ENCODE measurements at regions not wholly inside any gene's neighbourhood (a gene's known extent, or its start where the extent isn't known, plus 50 kb on each side); places are given as distances from the start of the nearest gene placed in this dataset.

DNA sequence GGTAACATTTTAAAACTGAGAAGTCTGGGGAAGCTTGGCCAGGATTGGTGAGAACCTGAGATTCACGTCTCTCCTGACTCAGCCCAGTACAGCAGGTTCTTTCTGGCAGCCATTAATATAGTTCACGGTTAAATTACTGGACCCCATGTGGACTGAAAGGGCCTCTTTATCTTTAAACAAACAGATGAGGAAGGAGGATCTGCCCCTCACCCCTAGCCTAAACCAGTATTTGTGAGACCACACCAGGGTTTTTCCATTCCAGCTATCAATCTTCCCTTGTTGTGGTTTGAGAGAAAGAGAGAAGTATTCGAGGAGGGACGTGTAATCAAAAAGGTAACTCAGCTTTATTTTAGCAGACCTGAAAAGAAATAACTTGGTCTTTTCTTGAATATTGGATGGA is 137.1 kb downstream of the PROX1 start:
- H3K27ac ChIP-seq = no peak overlapping the region
- no peaks in the 10 kb centered on the region for H3K36me3 ChIP-seq
- intact Hi-C loops (cut with DNase I) = no loop called here
- TF ChIP-seq, protein P1, sequence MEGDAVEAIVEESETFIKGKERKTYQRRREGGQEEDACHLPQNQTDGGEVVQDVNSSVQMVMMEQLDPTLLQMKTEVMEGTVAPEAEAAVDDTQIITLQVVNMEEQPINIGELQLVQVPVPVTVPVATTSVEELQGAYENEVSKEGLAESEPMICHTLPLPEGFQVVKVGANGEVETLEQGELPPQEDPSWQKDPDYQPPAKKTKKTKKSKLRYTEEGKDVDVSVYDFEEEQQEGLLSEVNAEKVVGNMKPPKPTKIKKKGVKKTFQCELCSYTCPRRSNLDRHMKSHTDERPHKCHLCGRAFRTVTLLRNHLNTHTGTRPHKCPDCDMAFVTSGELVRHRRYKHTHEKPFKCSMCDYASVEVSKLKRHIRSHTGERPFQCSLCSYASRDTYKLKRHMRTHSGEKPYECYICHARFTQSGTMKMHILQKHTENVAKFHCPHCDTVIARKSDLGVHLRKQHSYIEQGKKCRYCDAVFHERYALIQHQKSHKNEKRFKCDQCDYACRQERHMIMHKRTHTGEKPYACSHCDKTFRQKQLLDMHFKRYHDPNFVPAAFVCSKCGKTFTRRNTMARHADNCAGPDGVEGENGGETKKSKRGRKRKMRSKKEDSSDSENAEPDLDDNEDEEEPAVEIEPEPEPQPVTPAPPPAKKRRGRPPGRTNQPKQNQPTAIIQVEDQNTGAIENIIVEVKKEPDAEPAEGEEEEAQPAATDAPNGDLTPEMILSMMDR (IDR thresholded peaks at IDR 0.05) = no peak
- no peak overlapping the region for H3K4me3 ChIP-seq
- H3K27me3 ChIP-seq = peaks cover 0 to 5% (median 0%) of the 10 kb centered on the region in 4 donors
- H3K4me1 ChIP-seq = peaks cover 0 to 4% (median 0%) of the 10 kb centered on the region in 3 donors
- DNase-seq = no peak
- H3K9me3 ChIP-seq = no peaks in the 10 kb centered on the region
- WGBS, 2 donors = 38 to 51% methylated on average over 4 of the region's 4 CpGs

DNA sequence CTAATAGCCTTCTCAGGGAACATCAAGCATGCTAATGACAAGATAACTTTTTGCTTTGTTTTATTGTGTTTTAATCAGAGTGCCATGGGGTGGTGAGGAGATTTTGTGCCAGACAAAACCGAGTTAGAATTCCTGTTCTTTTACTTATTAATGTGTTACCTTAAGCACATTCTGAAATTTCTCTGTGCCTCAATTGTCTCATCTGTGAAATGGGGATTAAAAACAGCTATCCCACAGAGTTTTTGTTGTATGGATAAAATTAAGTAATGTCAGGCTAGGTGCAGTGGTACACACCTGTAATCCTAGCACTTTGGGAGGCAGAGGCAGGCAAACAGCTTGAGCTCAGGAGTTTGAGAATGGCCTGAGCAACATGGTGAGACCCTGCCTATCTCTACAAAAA is 138.0 kb downstream of the PROX1 start:
- Histone ChIP-seq H3K27me3 (peaks cover 0 to 5% (median 0%) of the 10 kb centered on the region in 4 donors), H3K27ac (no peak overlapping the region), H3K9me3 (no peaks in the 10 kb centered on the region), H3K4me1 (peaks cover 0 to 4% (median 0%) of the 10 kb centered on the region in 3 donors), H3K36me3 (no peaks in the 10 kb centered on the region), H3K4me3 (no peak overlapping the region)
- 55 to 69% methylated on average over 1 of the region's 1 CpG for WGBS, 2 donors
- TF ChIP-seq, protein P1 (IDR thresholded peaks at IDR 0.05) = no peak
- TF ChIP-seq POLR2A (IDR thresholded peaks at IDR 0.05) = no peak
- intact Hi-C loops (cut with DNase I) = no loop called here
- no peak for DNase-seq

DNA sequence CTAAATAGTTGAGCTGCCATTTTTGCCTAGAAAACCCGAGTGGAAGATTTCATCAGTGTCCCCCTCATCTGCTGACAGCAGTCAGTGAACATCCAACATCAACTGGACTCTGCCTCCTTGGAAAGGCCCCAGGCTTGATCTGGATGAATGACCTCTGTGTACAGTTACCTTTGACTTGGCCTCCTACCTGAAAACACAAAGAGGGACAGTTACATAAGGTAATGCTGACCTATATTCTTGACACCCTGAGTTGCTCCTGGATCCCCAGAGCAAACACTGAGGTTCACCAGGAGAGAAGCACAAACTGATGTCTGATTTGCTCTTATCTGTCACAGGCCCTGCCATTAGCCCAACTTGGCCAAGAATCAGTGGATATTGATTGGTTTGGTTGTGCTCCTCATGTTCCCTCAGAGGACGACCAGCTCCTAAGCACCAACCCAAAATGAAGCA is 138.9 kb downstream of the PROX1 start:
- 72 to 78% methylated on average over 2 of the region's 2 CpGs for WGBS, 2 donors
- Histone ChIP-seq H3K9me3 (no peaks in the 10 kb centered on the region), H3K36me3 (no peaks in the 10 kb centered on the region), H3K4me3 (no peak overlapping the region), H3K27ac (no peak overlapping the region), H3K27me3 (peaks cover 0 to 5% (median 0%) of the 10 kb centered on the region in 4 donors), H3K4me1 (peaks cover 0 to 4% (median 0%) of the 10 kb centered on the region in 3 donors)
- TF ChIP-seq, protein P1 (IDR thresholded peaks at IDR 0.05) = no peak
- TF ChIP-seq POLR2A (IDR thresholded peaks at IDR 0.05) = no peak
- intact Hi-C loops (cut with DNase I) = no loop called here
- no peak for DNase-seq

DNA sequence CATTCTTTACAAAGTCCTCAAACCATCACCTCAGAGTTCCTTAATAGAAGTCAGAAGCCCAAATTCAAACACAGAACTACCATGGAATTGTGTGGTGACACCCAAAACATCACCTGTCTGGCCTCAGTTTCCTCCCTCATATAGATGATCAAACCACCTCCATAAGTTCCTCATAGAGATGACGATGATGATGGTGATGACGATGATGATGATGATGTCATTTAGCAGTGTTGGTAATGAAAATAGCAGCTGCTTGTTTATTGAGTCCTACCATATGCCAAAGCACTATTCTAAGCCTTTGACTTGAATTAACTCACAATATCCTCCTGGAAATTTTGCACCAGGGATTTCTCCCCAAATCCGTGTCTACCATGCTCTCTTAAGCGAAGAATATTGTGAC is 139.9 kb downstream of the PROX1 start:
- intact Hi-C loops (cut with DNase I) = no loop called here
- no peak for TF ChIP-seq POLR2A (IDR thresholded peaks at IDR 0.05)
- peaks cover 0 to 5% (median 0%) of the 10 kb centered on the region in 4 donors for H3K27me3 ChIP-seq
- no peaks in the 10 kb centered on the region for H3K9me3 ChIP-seq
- 89 to 90% methylated on average over 4 of the region's 4 CpGs for WGBS, 2 donors
- no peaks in the 10 kb centered on the region for H3K36me3 ChIP-seq
- no peak overlapping the region for H3K27ac ChIP-seq
- peaks cover 0 to 4% (median 0%) of the 10 kb centered on the region in 3 donors for H3K4me1 ChIP-seq
- DNase-seq = no peak
- no peak overlapping the region for H3K4me3 ChIP-seq

DNA sequence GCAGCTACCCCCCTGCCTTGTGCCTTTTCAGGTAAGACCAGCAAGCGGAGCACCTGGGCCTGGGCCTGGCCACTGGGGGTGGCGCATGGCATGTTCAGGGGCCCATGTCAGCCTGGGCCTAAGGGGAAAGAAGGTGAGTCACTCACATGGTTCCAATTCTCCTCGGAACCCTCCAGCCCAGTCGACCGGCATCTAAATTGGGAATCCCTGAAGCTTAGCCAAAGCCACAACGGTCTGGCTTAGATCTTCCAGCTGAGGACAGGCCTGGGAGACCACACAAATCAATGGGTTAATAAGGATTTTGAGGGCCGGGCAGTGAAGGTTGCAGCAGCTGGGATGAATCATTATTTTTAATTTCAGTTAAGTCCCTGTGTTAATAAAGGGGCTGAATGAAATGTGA is 145.1 kb upstream of the SMYD2 start:
- H3K27ac ChIP-seq = no peak overlapping the region
- TF ChIP-seq, protein P1 (IDR thresholded peaks at IDR 0.05) = no peak
- no peak for TF ChIP-seq POLR2A (IDR thresholded peaks at IDR 0.05)
- H3K4me3 ChIP-seq = no peak overlapping the region
- H3K36me3 ChIP-seq = no peaks in the 10 kb centered on the region
- no peaks in the 10 kb centered on the region for H3K4me1 ChIP-seq
- DNase-seq = no peak
- H3K9me3 ChIP-seq = no peaks in the 10 kb centered on the region
- intact Hi-C loops (cut with DNase I) = no loop called here
- 52 to 67% methylated on average over 2 to 7 of the region's 7 CpGs for WGBS, 2 donors
- peaks cover 0 to 4% (median 0%) of the 10 kb centered on the region in 4 donors for H3K27me3 ChIP-seq

DNA sequence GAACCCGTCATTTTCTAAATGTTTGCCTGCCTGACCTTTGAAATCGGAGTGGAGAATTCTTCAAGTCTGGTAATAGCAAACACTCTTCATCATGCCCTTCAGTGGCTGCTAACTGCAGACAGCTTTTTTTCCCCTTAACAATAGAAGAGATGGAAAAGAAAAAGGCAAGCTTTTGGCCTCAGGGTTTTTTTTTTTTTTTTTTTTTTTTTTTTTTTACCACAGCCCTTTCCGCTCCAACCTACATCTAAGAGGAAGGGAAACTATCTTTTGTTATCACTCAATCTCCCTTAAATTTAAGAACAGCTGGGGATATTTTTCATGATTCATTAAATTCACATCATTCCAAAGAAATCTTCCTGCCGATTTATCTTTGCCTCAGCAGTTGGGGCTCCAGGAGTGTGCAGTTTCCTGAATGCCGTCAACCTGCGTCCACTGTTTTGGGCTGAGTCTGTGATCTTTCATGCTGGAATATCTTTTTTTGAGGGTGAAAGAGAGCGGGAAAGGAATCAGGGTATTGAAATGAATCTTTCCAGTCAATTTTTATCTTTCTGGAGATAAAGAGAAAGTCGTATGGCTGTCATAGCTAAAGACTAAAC is 144.5 kb upstream of the SMYD2 start:
- TF ChIP-seq POLR2A (IDR thresholded peaks at IDR 0.05) = no peak
- TF ChIP-seq, protein P1 (IDR thresholded peaks at IDR 0.05) = no peak
- Histone ChIP-seq H3K4me3 (no peak overlapping the region), H3K4me1 (no peaks in the 10 kb centered on the region), H3K27ac (no peak overlapping the region), H3K36me3 (no peaks in the 10 kb centered on the region), H3K9me3 (no peaks in the 10 kb centered on the region), H3K27me3 (peaks cover 0 to 4% (median 0%) of the 10 kb centered on the region in 4 donors)
- DNase-seq = no peak
- intact Hi-C loops (cut with DNase I) = no loop called here
- 71% methylated on average over 8 of the region's 8 CpGs for WGBS, 2 donors

Measured in esophagus squamous epithelium (tissue), 5 donors.